Activated CD8-positive, alpha-beta memory T cell treated with anti-CD3 and anti-CD28 coated beads for 36 hours (primary cell): ENCODE measurements at regions not wholly inside any gene's neighbourhood (a gene's known extent, or its start where the extent isn't known, plus 50 kb on each side); places are given as distances from the start of the nearest gene placed in this dataset.
"Not testable (repeated sequence)": the region's sequence is repeated elsewhere in the genome, so short reads cannot be mapped to it uniquely, and the experiment has no call there.

ENCODE experiments used
- CTCF ChIA-PET: fragments of 350-600 bp; sonication (Branson Sonifier 250); formaldehyde crosslinking; loops from one replicate; lab custom pipeline; 2021; ENCODE audit warnings: antibody characterized with exemption; lab: Charles Lee
- POLR2A ChIA-PET: fragments of 350-600 bp; sonication (Branson Sonifier 250); formaldehyde crosslinking; loops from one replicate; lab custom pipeline; 2021; ENCODE audit warnings: antibody characterized with exemption; lab: Charles Lee

DNA sequence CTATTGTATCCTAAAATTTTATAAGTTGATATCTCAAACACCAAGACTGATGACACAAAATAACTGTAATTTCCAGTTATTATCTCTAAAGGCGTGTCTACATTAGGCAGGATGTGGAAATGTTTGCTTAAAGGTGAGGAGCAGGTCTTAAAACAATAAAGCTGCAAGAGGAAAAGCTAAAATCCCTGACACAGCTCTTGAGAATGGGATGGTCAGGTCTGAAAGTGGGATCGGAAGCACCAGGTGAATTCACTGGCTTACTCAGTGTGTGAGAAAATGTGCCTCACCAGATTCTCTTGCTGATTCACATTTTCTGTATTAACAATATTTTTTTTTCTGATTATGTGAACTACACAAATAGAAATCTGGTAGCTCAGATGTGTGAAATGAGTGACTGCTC lies 421.9 kb upstream of the ADAMTS5 start:
- CTCF ChIA-PET: no interaction called here
- POLR2A ChIA-PET: no interaction called here

DNA sequence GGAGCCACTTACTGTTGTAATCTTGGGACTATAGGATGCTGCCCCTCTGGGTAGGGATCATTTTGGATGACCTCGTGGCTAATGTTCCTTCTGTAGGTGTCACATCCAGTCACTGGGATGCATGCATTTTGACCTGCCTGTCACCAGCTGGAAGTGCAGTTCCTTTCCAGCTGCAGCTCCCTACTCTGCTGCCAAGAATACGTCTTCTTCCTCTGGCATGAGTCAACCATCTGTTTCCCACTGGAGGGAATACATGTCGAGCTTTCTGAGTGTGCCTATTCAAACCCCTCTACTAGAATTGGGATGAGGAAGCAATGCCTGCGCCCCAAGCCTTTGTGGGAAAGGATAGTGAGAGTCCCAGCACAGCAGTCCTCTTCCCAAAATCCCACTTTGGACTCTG lies 415.5 kb upstream of the ADAMTS5 start:
- POLR2A ChIA-PET: no interaction called here

DNA sequence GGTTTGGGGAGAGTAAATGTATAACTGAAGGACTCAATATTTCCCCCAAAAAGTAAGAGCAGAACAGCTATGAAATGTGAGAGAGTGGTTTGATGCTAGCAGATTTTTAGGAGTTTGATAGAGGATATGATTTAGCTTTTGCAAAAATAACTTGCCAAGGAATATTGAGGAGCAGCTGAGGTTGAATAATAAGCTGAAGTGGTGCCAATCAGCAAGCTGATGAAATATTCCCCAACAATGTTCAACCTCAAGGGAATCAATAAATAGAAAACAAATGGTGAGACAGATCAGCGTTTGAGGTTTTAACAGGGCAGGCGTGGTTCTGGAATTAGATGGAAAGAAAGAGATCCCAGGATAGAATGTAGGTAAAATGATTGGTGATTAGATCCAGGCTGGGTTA lies 413.4 kb upstream of the ADAMTS5 start:
- CTCF ChIA-PET: no interaction called here
- POLR2A ChIA-PET: no interaction called here

More for the DNA sequence above, 415.5 kb upstream of the ADAMTS5 start:
- CTCF ChIA-PET: interaction anchor here (1.2 kb wide), 1 partner anchor 11 kb away, joined by 4 read pairs; no protein-coding TSS in a partner anchor

DNA sequence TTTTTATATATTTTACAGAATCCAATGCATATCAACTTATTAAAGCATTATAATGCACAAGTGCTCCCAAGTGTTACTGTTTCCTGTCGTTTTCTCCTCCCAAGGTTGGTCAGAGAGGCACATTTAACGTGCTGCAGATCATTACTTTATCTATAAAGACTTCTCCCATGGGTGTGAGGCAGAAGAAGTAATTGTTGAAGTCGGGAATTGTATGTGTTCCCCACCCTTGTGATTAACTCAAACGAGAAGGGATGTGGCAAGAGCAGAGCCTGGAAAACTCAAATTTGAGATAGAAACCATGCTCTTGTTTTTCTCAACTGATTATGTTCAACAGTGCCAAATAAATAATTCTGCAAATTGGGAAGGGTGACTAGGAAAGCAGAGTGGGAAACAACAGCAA lies 412.5 kb upstream of the ADAMTS5 start:
- CTCF ChIA-PET: no interaction called here
- POLR2A ChIA-PET: no interaction called here

DNA sequence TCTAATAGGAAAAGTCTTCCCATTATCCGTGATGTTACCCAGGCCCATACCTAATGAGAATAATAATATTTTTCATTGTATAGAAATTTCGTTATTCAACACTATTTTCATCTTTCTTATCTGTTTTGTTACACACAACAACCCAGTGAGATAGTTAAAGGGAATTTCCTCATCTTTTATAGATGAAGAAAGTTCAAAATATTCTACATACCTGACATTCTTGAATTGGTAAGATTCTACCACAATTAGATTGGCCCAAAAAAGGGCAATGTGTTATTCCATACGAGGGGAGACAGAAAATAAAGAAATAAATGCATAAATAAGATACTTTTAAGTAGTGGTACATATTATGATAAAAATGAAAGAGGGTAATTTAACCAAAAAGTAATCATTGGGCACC lies 405.5 kb upstream of the ADAMTS5 start:
- CTCF ChIA-PET: interaction anchor here (1.0 kb wide), 1 partner anchor 10 kb away, joined by 4 read pairs; no protein-coding TSS in a partner anchor
- POLR2A ChIA-PET: no interaction called here

DNA sequence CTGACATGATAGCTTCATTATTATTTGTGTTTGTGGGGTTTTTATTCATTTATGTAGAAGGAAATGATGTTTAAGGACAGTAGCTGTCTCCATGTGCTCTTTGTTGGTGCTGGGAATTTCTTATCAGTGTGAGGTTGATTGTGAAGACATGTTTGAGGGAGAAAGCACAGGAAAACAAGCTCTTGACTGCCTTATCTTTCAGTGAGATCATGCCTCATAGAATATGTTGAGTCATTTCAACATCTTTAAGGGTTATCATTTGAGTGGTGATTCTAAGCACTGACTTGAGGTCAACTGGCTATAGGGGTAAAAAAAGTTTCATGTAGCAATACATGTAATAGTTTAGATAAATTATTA lies 405.1 kb upstream of the ADAMTS5 start:
- CTCF ChIA-PET: interaction anchor here (1.0 kb wide), 1 partner anchor 10 kb away, joined by 4 read pairs; no protein-coding TSS in a partner anchor

DNA sequence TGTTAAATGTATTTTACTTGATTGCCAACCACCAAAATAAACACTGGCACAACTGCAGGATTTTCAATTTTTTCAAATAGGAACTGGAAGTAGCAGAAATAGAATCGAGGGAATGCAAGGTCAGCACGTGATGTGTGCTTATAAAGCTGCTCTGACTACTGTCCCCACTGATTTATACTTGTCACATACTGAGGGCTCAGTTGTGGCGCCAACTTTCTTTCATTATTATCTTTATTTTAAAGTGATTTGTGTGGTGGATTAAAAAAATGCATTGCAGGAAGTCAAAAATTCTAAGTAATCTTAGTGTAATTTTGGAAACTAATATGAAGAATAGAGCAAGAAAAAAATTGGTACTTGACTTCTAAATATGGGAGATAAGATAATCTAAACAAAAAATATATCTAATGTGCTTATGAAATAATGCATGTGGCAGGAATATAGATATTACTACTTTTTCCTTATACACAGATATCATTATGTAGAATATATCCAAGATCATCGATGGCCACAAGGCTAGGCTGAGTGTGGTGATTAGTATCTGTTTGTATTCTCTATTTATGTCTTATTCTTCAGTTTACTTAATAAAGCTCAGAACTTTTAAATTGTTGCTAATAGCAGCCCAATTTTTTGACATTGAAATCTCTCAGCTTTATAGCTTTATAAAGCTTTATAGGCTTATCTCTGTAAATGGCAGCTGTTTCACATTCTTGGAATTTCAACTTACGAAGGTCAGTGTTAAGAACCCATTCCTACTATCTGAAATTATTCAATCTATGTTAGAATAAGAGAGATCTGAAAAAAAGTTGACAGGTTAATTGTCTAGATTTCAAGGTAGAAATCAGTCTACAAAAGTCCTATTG lies 404.5 kb upstream of the ADAMTS5 start:
- ChIA-PET CTCF (interaction anchor here (1.0 kb wide), 1 partner anchor 11 kb away, joined by 4 read pairs; no protein-coding TSS in a partner anchor), POLR2A (no interaction called here)

More for the DNA sequence above, 405.1 kb upstream of the ADAMTS5 start:
- POLR2A ChIA-PET: no interaction called here

DNA sequence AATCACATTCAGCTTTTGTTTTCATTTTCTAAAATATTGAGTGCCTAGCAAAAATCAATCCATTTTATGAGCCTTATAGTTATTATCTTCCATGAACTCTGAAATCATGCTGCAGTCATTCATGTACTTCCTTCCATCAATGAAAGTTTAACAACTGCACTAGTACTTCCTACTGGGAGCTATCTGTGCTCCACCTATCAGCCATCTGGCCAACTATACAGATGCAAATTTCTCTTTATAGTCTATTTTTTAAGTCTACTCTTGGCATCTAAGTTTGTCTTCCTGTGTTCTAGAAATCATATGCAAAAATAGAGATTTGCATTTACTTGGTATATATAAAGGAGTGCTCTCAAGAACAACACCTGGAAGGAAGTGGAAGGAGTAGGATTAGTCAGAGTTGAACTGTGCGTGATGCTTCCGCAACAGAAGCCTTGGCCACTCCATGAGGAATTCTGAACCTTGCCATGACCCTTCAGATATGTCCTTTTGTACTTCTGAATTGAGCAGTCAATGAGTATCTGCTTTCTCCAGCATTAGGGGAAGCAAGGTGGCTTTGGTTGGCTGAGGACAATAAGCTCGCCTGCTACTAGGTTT lies 403.2 kb upstream of the ADAMTS5 start:
- CTCF ChIA-PET: no interaction called here
- POLR2A ChIA-PET: no interaction called here

DNA sequence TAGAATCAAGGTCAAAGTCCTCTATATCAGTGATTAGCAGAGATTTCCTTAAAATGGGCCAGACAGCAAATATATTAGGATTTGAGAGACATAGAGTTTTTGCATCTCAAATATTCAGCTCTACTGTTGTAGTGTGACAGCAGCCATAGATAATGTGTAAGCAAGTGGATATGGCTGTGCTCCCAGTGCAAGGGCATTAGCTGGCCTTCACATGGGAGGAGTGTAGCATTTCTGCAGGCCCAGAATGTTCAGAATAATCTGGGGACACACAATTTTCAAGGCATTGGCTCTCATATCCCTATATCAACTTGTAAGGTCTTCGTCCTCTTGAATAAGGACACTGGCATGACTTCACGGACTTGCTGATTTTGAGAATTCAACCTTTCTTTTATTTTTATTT lies 402.3 kb upstream of the ADAMTS5 start:
- CTCF ChIA-PET: no interaction called here

DNA sequence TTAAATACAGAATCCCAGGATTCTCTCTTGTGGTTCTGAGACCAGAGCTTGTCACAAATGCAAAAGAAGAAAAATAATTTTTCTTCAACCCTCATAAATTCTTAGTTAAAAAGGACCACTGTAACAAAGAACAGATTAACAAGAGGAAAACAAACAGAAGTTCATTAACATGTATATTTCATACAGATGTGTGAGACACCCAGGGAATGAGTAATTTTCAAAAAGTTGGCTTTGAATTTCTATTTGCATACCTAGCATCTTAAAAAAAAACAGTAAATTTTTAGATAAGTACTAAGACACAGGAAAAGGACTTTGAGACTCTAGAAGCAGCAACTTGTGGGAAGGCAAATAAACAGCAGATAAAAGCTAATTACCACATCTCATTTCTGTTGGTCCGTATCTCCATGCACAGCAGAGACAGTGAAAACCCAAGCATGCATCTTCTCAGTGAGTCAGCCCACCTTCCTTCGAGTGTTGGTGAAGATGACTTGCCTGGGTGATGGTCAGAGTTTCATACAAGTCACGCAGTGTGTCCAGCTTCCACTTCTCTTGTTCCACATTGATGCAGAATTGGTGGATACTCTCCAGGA lies 399.9 kb upstream of the ADAMTS5 start:
- POLR2A ChIA-PET: no interaction called here
- CTCF ChIA-PET: no interaction called here

More for the DNA sequence above, 402.3 kb upstream of the ADAMTS5 start:
- POLR2A ChIA-PET: no interaction called here

DNA sequence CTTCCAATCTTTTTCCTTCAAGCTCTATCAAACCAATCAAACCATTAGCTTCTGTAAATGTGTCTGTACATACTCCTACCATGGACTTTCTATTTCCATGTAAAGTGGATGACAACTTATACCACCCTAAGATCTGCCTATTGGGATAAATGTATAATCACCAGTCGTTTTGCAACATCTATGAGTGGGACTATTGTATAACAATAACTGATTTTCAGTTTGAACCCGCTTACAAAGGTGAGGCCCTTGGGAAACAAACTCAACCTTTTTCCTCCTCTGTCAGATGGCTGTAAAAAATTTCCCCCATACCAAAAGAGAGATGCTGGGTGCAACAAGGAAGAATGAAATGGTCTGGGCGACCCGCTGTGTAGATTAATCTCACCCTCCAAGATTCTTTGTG lies 399.1 kb upstream of the ADAMTS5 start:
- POLR2A ChIA-PET: no interaction called here
- CTCF ChIA-PET: no interaction called here

DNA sequence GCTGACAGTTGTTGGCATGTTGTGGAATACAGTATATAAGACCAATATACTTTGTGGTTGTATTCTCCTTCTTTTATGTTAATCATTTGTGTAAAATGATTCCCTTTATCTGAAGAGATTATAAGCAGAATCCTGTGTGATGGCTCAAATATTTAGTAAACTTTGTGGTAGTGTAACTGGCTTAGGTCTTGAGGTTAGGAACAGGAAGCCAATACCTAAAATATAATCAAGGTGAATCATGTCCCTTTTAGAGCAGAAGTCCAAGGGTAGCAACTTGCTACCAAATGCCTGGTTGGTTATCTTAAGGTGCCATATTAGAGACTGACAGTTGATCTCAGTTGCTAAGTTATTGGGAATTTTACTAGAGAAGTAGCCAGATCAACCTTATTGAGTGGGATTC lies 398.5 kb upstream of the ADAMTS5 start:
- POLR2A ChIA-PET: no interaction called here
- CTCF ChIA-PET: no interaction called here

DNA sequence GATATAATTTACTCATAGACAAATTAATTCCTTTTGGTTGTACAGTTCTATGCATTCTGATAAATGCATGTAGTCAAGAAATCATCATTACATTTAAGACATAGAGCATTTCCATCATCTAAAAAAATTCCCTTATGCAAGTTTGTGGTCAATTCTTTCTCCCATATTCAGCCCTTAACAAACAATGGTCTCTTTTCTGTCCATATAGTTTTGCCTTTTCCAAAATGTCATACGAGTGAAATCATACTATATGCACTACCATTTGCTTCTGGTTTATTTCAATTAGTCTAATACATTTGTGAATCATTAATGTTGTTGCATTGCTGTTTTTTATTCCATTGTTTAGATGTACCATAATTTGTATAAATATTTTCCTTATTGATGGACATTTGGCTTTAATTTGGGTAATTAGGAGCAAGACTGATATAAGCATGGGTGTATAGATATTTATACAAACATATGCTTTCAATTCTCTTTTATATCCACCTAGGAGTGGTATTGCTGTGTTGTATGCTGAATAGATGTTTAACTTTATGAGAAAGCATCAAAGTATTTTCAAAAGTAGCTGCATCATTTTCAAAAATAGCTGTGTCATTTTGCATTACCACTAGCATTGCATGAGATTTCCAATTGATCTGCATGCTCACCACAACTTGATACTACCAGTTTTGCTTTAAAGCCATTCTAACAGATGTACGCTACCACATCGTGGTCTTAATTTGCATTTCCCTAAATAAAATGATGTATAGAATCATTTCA lies 397.0 kb upstream of the ADAMTS5 start:
- CTCF ChIA-PET: no interaction called here

DNA sequence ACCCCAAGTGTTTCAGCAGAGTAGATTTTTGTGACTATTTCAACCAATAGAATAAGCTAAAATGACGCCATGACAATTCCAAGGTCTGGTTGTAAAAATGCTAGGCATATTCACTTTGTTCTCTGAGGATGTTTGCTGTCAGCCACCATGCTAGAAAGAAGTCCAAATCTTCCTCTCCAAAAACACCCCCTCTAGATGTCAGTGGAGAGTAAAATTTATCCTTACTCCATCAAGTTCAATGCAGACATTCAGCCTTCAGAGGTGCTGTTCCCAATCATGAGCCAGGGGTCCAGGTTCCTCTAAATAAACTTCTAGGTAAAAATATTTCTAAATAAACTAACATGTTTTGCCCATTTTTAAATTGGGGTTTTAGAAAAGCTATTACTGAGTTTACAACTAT lies 395.4 kb upstream of the ADAMTS5 start:
- CTCF ChIA-PET: no interaction called here

More for the DNA sequence above, 397.0 kb upstream of the ADAMTS5 start:
- POLR2A ChIA-PET: no interaction called here

DNA sequence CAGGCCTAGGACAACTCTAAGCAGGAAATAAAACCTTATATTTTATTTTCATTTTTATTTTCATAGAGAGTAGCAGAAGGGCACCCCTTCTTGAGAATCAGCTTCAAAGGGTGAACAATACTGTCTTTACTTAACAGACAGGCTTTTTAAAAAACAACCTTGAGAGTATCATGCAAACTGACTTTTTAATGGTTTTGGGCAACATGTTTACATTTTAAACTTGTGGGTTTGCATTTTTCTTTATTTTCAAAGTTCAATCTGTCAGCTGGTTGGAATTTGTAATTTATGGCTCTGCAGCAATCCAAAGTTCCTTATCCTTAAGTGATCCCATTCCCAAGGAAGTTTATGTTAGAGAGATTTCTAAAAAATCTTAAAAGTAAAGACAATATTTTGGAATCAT lies 392.3 kb upstream of the ADAMTS5 start:
- ChIA-PET POLR2A (no interaction called here), CTCF (no interaction called here)

More for the DNA sequence above, 395.4 kb upstream of the ADAMTS5 start:
- POLR2A ChIA-PET: no interaction called here

DNA sequence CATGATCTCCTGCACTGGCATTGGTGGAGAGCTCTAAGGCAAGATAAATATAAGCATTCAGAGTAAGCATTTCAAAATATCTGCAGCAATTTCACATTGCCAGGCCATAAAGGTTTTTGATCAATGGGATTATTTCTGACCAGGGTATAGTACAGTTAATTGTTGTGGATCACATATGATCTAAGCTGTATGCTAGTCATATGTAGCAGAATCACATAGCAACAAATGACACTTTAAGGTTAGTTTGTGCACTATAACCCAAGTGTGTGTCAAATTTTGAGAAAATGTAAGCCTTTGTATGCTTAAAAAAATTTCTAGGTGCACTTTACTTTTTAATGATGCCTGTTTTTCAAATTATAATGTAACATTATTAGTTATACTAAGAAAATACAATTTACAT lies 386.0 kb upstream of the ADAMTS5 start:
- CTCF ChIA-PET: no interaction called here
- POLR2A ChIA-PET: no interaction called here

DNA sequence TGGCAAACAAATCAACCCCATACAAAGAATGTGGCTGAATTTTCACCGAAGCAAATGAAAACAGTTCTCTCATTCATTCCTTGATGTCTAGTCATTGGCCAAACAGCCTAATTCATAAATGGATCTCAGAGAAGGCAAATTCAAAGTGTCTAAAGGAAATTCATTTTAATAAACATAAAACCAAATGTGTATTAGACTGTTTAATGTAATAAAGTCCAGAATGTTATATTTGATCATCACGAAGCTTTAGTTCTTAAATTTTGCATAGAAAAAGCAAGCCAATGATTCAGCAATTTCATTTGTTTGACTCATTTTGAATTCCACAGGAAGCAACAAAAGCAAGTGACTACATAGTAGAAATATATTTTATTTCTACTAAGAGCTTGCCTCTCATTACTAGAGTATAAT lies 379.2 kb upstream of the ADAMTS5 start:
- CTCF ChIA-PET: no interaction called here
- POLR2A ChIA-PET: no interaction called here

DNA sequence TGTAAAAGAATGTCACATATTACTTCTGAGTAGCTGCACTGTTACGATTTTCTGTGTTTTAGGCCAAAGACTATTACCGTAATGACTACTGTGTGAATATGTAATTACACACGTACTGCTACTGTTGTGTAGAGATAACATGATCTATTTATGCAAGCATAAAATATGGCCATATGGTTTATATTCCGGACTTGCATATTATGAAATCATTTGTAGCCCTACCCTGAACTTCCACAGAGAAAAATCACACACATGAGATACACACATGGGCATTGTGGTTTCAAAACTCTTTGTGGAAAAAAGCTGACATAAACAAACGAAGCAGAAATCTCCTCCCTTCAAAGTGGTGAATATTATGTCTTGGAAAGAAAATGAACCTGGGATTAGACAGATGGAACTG lies 373.0 kb upstream of the ADAMTS5 start:
- ChIA-PET POLR2A (no interaction called here), CTCF (no interaction called here)

DNA sequence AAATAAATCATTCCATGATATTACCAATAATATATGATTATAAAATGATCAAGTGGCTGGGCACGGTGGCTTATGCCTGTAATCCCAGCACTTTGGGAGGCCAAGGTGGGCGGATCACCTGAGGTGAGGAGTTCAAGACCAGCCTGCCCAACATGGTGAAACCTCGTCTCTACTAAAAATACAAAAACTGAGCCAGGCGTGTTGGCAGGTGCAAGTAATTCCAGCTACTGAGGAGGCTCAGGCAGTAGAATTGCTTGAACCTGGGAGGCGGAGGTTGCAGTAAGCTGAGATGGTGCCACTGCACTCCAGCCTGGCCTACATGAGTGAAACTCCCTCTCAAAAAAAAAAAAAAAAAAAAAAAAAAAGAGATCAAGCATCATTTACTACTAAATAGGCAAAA lies 371.1 kb upstream of the ADAMTS5 start:
- CTCF ChIA-PET, POLR2A ChIA-PET: not testable (repeated sequence)

DNA sequence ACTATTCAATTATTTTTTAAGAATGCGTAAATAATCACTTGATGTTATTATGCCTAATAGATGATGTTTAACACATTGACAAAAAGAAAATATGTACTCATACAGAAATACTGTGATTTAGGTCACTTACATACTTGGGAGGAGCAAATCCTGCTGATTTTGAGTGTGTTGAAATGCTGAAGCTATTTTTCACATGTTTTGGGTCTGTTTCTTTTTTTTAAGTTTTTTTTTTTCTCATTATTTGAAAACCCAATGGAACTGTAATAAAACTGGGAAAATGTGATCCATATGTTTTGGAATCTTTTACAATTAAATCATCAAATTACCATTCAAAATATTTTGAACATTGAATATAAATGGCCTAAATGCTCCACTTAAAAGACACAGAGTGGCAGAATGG lies 366.2 kb upstream of the ADAMTS5 start:
- ChIA-PET CTCF (no interaction called here), POLR2A (no interaction called here)
